ENCODE measurements at regions not wholly inside any gene's neighbourhood (a gene's known extent, or its start where the extent isn't known, plus 50 kb on each side); places are given as distances from the start of the nearest gene placed in this dataset.
A peak's percentile ranks its signal among the peaks of the same experiment; 100 is the strongest.

GRCh38 chr4:18390655-18391353 is 369.2 kb upstream of the LCORL start:
- H3K36me3 Mint-ChIP-seq = no peaks in the 10 kb centered on the region
- no peak for ATAC-seq (ENCODE audit: low read depth)
- no peak overlapping the region for H3K4me3 Mint-ChIP-seq
- no peaks in the 10 kb centered on the region for H3K27me3 Mint-ChIP-seq
- no peak overlapping the region for H3K27ac Mint-ChIP-seq
- DNase-seq (ENCODE audit: low spot score in 2 of 2) = no peak
- no peaks in the 10 kb centered on the region for H3K4me1 Mint-ChIP-seq
- H3K9me3 Mint-ChIP-seq = peaks cover 2% of the 10 kb centered on the region

- Mint-ChIP-seq H3K9me3 (peaks cover 8% of the 10 kb centered on the region), H3K36me3 (no peaks in the 10 kb centered on the region), H3K27me3 (no peaks in the 10 kb centered on the region), H3K4me3 (no peak overlapping the region), H3K4me1 (no peaks in the 10 kb centered on the region), H3K27ac (no peak overlapping the region)
- ATAC-seq (ENCODE audit: low read depth) = no peak
- no peak for DNase-seq (ENCODE audit: low spot score in 2 of 2)
Measured at GRCh38 chr4:18389115-18389514, 367.6 kb upstream of the LCORL start.

- H3K27me3 Mint-ChIP-seq = no peaks in the 10 kb centered on the region
- ATAC-seq (ENCODE audit: low read depth) = no peak
- peaks cover 8% of the 10 kb centered on the region for H3K9me3 Mint-ChIP-seq
- DNase-seq (ENCODE audit: low spot score in 2 of 2) = no peak
- H3K36me3 Mint-ChIP-seq = no peaks in the 10 kb centered on the region
- no peaks in the 10 kb centered on the region for H3K4me1 Mint-ChIP-seq
- H3K4me3 Mint-ChIP-seq = no peak overlapping the region
- no peak overlapping the region for H3K27ac Mint-ChIP-seq
Measured at GRCh38 chr4:18388039-18388438, 366.5 kb upstream of the LCORL start.

GRCh38 chr4:18381186-18381585 is 359.6 kb upstream of the LCORL start:
- no peaks in the 10 kb centered on the region for H3K4me1 Mint-ChIP-seq
- H3K9me3 Mint-ChIP-seq = peaks cover 8% of the 10 kb centered on the region
- H3K4me3 Mint-ChIP-seq = no peak overlapping the region
- H3K27ac Mint-ChIP-seq = no peak overlapping the region
- no peaks in the 10 kb centered on the region for H3K27me3 Mint-ChIP-seq
- no peaks in the 10 kb centered on the region for H3K36me3 Mint-ChIP-seq
- ATAC-seq (ENCODE audit: low read depth) (no peak), DNase-seq (ENCODE audit: low spot score in 2 of 2) (no peak)

DNA sequence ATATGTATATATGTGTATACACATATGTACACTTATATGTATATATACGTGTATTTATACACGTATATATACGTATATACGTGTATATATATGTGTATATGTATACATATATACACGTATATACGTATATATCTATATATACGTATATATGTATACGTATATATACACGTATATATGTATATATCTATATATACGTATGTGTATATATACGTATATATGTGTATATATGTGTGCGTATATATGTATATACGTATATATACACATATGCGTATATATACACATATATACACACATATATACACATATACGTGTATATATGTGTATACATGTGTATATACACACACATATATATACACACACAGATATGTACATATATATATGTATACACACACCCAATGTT is 348.0 kb upstream of the LCORL start:
- no peak for ATAC-seq (ENCODE audit: low read depth)
- Mint-ChIP-seq H3K27ac (no peak overlapping the region), H3K9me3 (no peaks in the 10 kb centered on the region), H3K4me3 (no peak overlapping the region), H3K27me3 (peaks cover 6% of the 10 kb centered on the region), H3K4me1 (no peaks in the 10 kb centered on the region), H3K36me3 (no peaks in the 10 kb centered on the region)
- DNase-seq (ENCODE audit: low spot score in 2 of 2) = no peak

GRCh38 chr4:18366892-18367291 is 345.3 kb upstream of the LCORL start:
- no peaks in the 10 kb centered on the region for H3K9me3 Mint-ChIP-seq
- H3K4me1 Mint-ChIP-seq = no peaks in the 10 kb centered on the region
- DNase-seq (ENCODE audit: low spot score in 2 of 2) = peak in 1 of 2 donors; percentile 6
- H3K36me3 Mint-ChIP-seq = no peaks in the 10 kb centered on the region
- peak; percentile 60 for ATAC-seq (ENCODE audit: low read depth)
- H3K4me3 Mint-ChIP-seq = no peak overlapping the region
- H3K27me3 Mint-ChIP-seq = peaks cover 6% of the 10 kb centered on the region
- H3K27ac Mint-ChIP-seq = no peak overlapping the region

DNA sequence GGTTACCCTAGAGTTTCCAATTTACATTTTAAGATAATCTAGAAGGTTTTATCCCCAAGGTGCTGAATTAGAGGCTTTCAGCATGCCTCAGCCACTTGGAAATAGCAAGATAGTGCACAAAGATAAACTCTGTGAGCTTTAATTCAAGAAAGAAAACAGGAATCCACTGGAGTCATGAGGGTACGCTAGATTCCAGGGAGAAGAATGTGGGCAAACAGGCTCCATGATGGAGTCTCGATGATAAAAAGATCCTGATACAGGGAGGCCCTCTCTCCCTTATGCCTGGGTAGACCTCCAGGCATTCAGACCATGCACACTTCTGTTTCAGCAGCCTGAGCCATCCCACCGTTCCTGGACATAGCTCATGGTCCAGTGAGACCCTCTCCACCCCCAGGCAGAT is 344.6 kb upstream of the LCORL start:
- no peak for ATAC-seq (ENCODE audit: low read depth)
- H3K36me3 Mint-ChIP-seq = no peaks in the 10 kb centered on the region
- no peaks in the 10 kb centered on the region for H3K4me1 Mint-ChIP-seq
- no peak overlapping the region for H3K4me3 Mint-ChIP-seq
- no peaks in the 10 kb centered on the region for H3K9me3 Mint-ChIP-seq
- DNase-seq (ENCODE audit: low spot score in 2 of 2) = no peak
- H3K27ac Mint-ChIP-seq = no peak overlapping the region
- H3K27me3 Mint-ChIP-seq = peaks cover 6% of the 10 kb centered on the region

DNA sequence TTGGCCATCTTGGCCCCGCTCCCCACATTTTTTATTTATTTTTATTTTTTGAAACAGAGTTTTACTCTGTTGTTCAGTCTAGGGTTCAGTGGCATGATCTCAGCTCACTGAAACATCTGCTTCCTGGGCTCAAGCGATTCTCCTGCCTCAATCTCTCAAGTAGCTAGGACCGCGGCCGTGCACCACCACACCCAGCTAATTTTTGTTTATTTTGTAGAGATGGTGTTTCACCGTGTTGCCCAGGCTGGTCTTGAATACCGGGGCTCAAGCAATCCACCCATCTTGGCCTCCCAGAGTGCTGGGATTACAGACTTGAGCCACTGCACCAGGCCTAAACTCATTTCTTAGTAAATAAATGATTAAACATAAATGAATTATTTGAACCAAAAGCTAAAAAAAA is 322.0 kb upstream of the LCORL start:
- ATAC-seq (ENCODE audit: low read depth) = no peak
- no peak overlapping the region for H3K4me3 Mint-ChIP-seq
- H3K4me1 Mint-ChIP-seq = no peaks in the 10 kb centered on the region
- H3K36me3 Mint-ChIP-seq = no peaks in the 10 kb centered on the region
- H3K9me3 Mint-ChIP-seq = peaks cover 3% of the 10 kb centered on the region
- no peak for DNase-seq (ENCODE audit: low spot score in 2 of 2)
- H3K27ac Mint-ChIP-seq = no peak overlapping the region
- peaks cover 1% of the 10 kb centered on the region for H3K27me3 Mint-ChIP-seq

- Mint-ChIP-seq H3K36me3 (no peaks in the 10 kb centered on the region), H3K4me3 (no peak overlapping the region), H3K4me1 (no peaks in the 10 kb centered on the region), H3K27me3 (peaks cover 1% of the 10 kb centered on the region), H3K27ac (no peak overlapping the region), H3K9me3 (peaks cover 3% of the 10 kb centered on the region)
- DNase-seq (ENCODE audit: low spot score in 2 of 2) = no peak
- ATAC-seq (ENCODE audit: low read depth) = no peak
Measured at GRCh38 chr4:18342847-18343246, 321.3 kb upstream of the LCORL start.

GRCh38 chr4:18321956-18322530 is 300.5 kb upstream of the LCORL start:
- DNase-seq (ENCODE audit: low spot score in 2 of 2) (no peak), ATAC-seq (ENCODE audit: low read depth) (no peak)
- Mint-ChIP-seq H3K9me3 (no peaks in the 10 kb centered on the region), H3K36me3 (no peaks in the 10 kb centered on the region), H3K27ac (no peak overlapping the region), H3K4me3 (no peak overlapping the region), H3K4me1 (no peaks in the 10 kb centered on the region), H3K27me3 (peaks cover 2% of the 10 kb centered on the region)

DNA sequence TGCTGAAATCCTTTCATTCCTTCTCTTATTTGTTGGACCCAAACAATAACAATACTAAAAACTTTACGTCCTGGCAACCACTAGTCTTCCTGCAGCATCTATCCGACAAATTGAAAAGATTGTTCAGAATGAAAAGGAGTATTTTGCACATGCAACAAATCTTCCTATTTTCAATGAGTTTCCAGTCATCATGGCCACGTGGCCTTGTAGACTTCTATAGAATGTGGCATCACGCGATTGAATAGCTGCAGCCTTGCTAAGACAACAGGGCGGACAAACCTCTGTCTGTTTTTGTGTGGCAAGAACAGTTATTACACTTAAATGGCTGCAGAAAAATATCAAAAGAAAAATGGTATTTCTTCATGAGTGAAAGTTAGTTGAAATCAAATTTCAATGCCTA is 297.9 kb upstream of the LCORL start:
- H3K9me3 Mint-ChIP-seq = no peaks in the 10 kb centered on the region
- ATAC-seq (ENCODE audit: low read depth) = no peak
- no peak overlapping the region for H3K4me3 Mint-ChIP-seq
- peaks cover 2% of the 10 kb centered on the region for H3K27me3 Mint-ChIP-seq
- no peaks in the 10 kb centered on the region for H3K4me1 Mint-ChIP-seq
- H3K36me3 Mint-ChIP-seq = no peaks in the 10 kb centered on the region
- no peak for DNase-seq (ENCODE audit: low spot score in 2 of 2)
- H3K27ac Mint-ChIP-seq = no peak overlapping the region

DNA sequence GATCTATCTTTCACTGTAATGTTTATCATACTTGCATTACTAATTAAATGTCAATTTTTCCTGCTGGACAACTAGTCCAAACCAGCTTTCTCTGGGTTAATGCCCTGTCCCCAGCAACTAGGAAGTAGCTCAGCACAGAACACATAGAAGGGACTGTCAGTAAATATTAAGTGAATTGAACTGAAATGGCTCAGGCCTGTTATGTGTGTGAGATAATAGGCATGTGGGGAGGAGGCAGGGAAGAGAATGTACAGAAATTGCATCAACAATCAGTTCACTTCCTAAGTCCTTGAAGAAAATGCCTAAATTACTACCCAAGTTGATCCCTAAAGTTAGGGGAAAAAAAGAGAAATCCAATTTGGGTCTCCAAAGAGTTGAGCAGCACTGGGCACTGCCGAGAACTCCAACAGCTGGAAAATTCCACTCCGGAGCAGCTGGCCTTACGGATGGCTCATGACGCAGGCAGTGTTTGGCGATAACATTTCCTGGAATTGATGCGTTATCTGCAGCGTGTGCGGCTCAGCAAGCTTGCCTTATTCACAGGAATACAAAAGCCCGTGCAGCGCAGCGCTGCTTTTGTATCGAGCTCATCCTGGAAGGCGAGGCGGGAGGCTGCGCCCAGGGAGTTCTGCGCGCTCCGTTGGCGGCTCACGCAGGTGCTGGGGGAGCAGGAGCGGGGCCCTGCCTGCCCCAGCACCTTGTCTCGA is 297.3 kb upstream of the LCORL start:
- H3K4me1 Mint-ChIP-seq = no peaks in the 10 kb centered on the region
- no peak overlapping the region for H3K27ac Mint-ChIP-seq
- peaks cover 3% of the 10 kb centered on the region for H3K9me3 Mint-ChIP-seq
- H3K36me3 Mint-ChIP-seq = no peaks in the 10 kb centered on the region
- DNase-seq (ENCODE audit: low spot score in 2 of 2) (no peak), ATAC-seq (ENCODE audit: low read depth) (no peak)
- peaks cover 5% of the 10 kb centered on the region for H3K27me3 Mint-ChIP-seq
- no peak overlapping the region for H3K4me3 Mint-ChIP-seq

GRCh38 chr4:18314731-18315130 is 293.2 kb upstream of the LCORL start:
- peaks cover 5% of the 10 kb centered on the region for H3K27me3 Mint-ChIP-seq
- ATAC-seq (ENCODE audit: low read depth) = no peak
- H3K27ac Mint-ChIP-seq = no peak overlapping the region
- DNase-seq (ENCODE audit: low spot score in 2 of 2) = no peak
- no peaks in the 10 kb centered on the region for H3K36me3 Mint-ChIP-seq
- no peak overlapping the region for H3K4me3 Mint-ChIP-seq
- peaks cover 4% of the 10 kb centered on the region for H3K9me3 Mint-ChIP-seq
- no peaks in the 10 kb centered on the region for H3K4me1 Mint-ChIP-seq

GRCh38 chr4:18297684-18298083 is 276.1 kb upstream of the LCORL start:
- no peaks in the 10 kb centered on the region for H3K4me1 Mint-ChIP-seq
- H3K4me3 Mint-ChIP-seq = no peak overlapping the region
- DNase-seq (ENCODE audit: low spot score in 2 of 2) (no peak), ATAC-seq (ENCODE audit: low read depth) (no peak)
- H3K27me3 Mint-ChIP-seq = no peaks in the 10 kb centered on the region
- no peaks in the 10 kb centered on the region for H3K9me3 Mint-ChIP-seq
- H3K27ac Mint-ChIP-seq = no peak overlapping the region
- H3K36me3 Mint-ChIP-seq = no peaks in the 10 kb centered on the region

- peaks cover 2% of the 10 kb centered on the region for H3K9me3 Mint-ChIP-seq
- no peak overlapping the region for H3K27ac Mint-ChIP-seq
- ATAC-seq (ENCODE audit: low read depth) = no peak
- no peaks in the 10 kb centered on the region for H3K27me3 Mint-ChIP-seq
- H3K4me3 Mint-ChIP-seq = no peak overlapping the region
- DNase-seq (ENCODE audit: low spot score in 2 of 2) = no peak
- no peaks in the 10 kb centered on the region for H3K36me3 Mint-ChIP-seq
- H3K4me1 Mint-ChIP-seq = no peaks in the 10 kb centered on the region
Measured at GRCh38 chr4:18296411-18296810, 274.9 kb upstream of the LCORL start.
